Neural progenitor cell (in vitro differentiated cells): ENCODE measurements at regions not wholly inside any gene's neighbourhood (a gene's known extent, or its start where the extent isn't known, plus 50 kb on each side); places are given as distances from the start of the nearest gene placed in this dataset.

Source experiments
- DNase-seq: peaks from one replicate; pipeline ENCODE4 v3.0.0-alpha.2; 2016; ENCODE audit warnings: low spot score
- H2AFZ ChIP-seq: fragments of 200-600 bp; sonication (generic); replicated peaks from 2 replicates; pipeline ENCODE4 v1.6.1; 2016; ENCODE audit warnings: antibody characterized with exemption
- H3F3A ChIP-seq: fragments of 200-600 bp; sonication (generic); 2 replicates; pipeline ENCODE4 v1.6.1; 2016; ENCODE audit warnings: antibody characterized with exemption, low read depth
- H3K27ac ChIP-seq: fragments of 200-600 bp; sonication (generic); 2 replicates; pipeline ENCODE4 v1.5.1; 2016; ENCODE audit warnings: mild to moderate bottlenecking
- H3K27me3 ChIP-seq: fragments of 200-600 bp; sonication (generic); 2 replicates; pipeline ENCODE4 v1.6.1; 2016; ENCODE audit warnings: mild to moderate bottlenecking, moderate library complexity
- H3K36me3 ChIP-seq: fragments of 200-600 bp; sonication (generic); 2 replicates; pipeline ENCODE4 v1.5.1; 2016
- H3K4me1 ChIP-seq: fragments of 200-600 bp; sonication (generic); 2 replicates; pipeline ENCODE4 v1.6.1; 2016; ENCODE audit warnings: mixed run types
- H3K4me2 ChIP-seq: fragments of 200-600 bp; sonication (generic); 2 replicates; pipeline ENCODE4 v1.6.1; 2016
- H3K4me3 ChIP-seq: fragments of 200-600 bp; sonication (generic); 2 replicates; pipeline ENCODE4 v1.5.1; 2016
- H3K79me2 ChIP-seq: fragments of 200-600 bp; sonication (generic); 2 replicates; pipeline ENCODE4 v1.6.1; 2016; ENCODE audit warnings: low read depth
- H3K9ac ChIP-seq: fragments of 200-600 bp; sonication (generic); 2 replicates; pipeline ENCODE4 v1.6.1; 2016
- H3K9me3 ChIP-seq: fragments of 200-600 bp; sonication (generic); 2 replicates; pipeline ENCODE4 v1.5.1; 2016; ENCODE audit warnings: low read depth
- H4K20me1 ChIP-seq: fragments of 200-600 bp; sonication (generic); 2 replicates; pipeline ENCODE4 v1.6.1; 2016; ENCODE audit warnings: low read depth
- H3K27ac Mint-ChIP-seq: 3 replicates; pipeline ENCODE4 v1.8.0; 2021; ENCODE audit warnings: mixed read lengths
- H3K27me3 Mint-ChIP-seq: 2 replicates; pipeline ENCODE4 v1.8.0; 2022; ENCODE audit warnings: low read depth, mild to moderate bottlenecking, inconsistent platforms, moderate library complexity, mixed read lengths; ENCODE audit not compliant: insufficient read depth
- H3K36me3 Mint-ChIP-seq: 3 replicates; pipeline ENCODE4 v1.8.0; 2021; ENCODE audit warnings: mixed read lengths
- H3K4me1 Mint-ChIP-seq: 3 replicates; pipeline ENCODE4 v1.8.0; 2021; ENCODE audit warnings: mixed read lengths
- H3K4me3 Mint-ChIP-seq: 3 replicates; pipeline ENCODE4 v1.8.0; 2021; ENCODE audit warnings: mild to moderate bottlenecking, moderate library complexity, mixed read lengths
- H3K9me3 Mint-ChIP-seq: 3 replicates; pipeline ENCODE4 v1.8.0; 2020; ENCODE audit warnings: mixed read lengths
- CTCF ChIP-seq: fragments of 200-600 bp; sonication (generic); IDR thresholded peaks from 2 replicates; pipeline ENCODE4 v1.5.1; 2017; ENCODE audit warnings: antibody characterized with exemption, mild to moderate bottlenecking
- EZH2 ChIP-seq: fragments of 200-600 bp; sonication (generic); IDR thresholded peaks from 2 replicates; pipeline ENCODE4 v1.6.1; 2017; ENCODE audit warnings: antibody characterized with exemption, mild to moderate bottlenecking, moderate library complexity
- EZH2phosphoT487 ChIP-seq: fragments of 200-600 bp; sonication (generic); IDR thresholded peaks from 2 replicates; pipeline ENCODE4 v1.6.1; 2017; ENCODE audit warnings: antibody characterized with exemption

- no peak overlapping the region for H3K9ac ChIP-seq
- TF ChIP-seq EZH2phosphoT487 (no peak), EZH2 (no peak), CTCF (no peak)
- peaks cover 5% of the 10 kb centered on the region for H3K27me3 Mint-ChIP-seq
- no peaks in the 10 kb centered on the region for H3K36me3 Mint-ChIP-seq
- H3K27me3 ChIP-seq = no peaks in the 10 kb centered on the region
- H3K9me3 ChIP-seq = no peaks in the 10 kb centered on the region
- no peaks in the 10 kb centered on the region for H3K36me3 ChIP-seq
- H4K20me1 ChIP-seq = no peaks in the 10 kb centered on the region
- H3K4me2 ChIP-seq = no peak overlapping the region
- no peaks in the 10 kb centered on the region for H3K9me3 Mint-ChIP-seq
- H3K4me1 ChIP-seq = no peaks in the 10 kb centered on the region
- no peak overlapping the region for H3K4me3 ChIP-seq
- H2AFZ ChIP-seq = no peak overlapping the region
- H3K4me3 Mint-ChIP-seq = no peak overlapping the region
- H3K79me2 ChIP-seq = no peaks in the 10 kb centered on the region
- DNase-seq = no peak
- no peak overlapping the region for H3K27ac Mint-ChIP-seq
- H3K4me1 Mint-ChIP-seq = peaks cover 7% of the 10 kb centered on the region
- H3F3A ChIP-seq = no peaks in the 10 kb centered on the region
- H3K27ac ChIP-seq = no peak overlapping the region
These were observed 104.3 kb downstream of the CD47 start for GRCh38 chr3:107986505-107986904.

- no peaks in the 10 kb centered on the region for H3K9me3 Mint-ChIP-seq
- Histone ChIP-seq H3K9me3 (no peaks in the 10 kb centered on the region), H4K20me1 (no peaks in the 10 kb centered on the region), H3K79me2 (no peaks in the 10 kb centered on the region), H2AFZ (no peak overlapping the region), H3F3A (no peaks in the 10 kb centered on the region), H3K9ac (no peak overlapping the region), H3K27me3 (no peaks in the 10 kb centered on the region), H3K4me1 (no peaks in the 10 kb centered on the region), H3K4me2 (no peak overlapping the region), H3K27ac (no peak overlapping the region), H3K36me3 (no peaks in the 10 kb centered on the region), H3K4me3 (no peak overlapping the region)
- H3K27ac Mint-ChIP-seq = no peak overlapping the region
- no peak for TF ChIP-seq CTCF
- TF ChIP-seq EZH2phosphoT487 = no peak
- no peak for TF ChIP-seq EZH2
- no peak for DNase-seq
- H3K4me3 Mint-ChIP-seq = no peak overlapping the region
- peaks cover 11% of the 10 kb centered on the region for H3K4me1 Mint-ChIP-seq
- H3K27me3 Mint-ChIP-seq = peaks cover 5% of the 10 kb centered on the region
- no peaks in the 10 kb centered on the region for H3K36me3 Mint-ChIP-seq
These were observed 105.3 kb downstream of the CD47 start for GRCh38 chr3:107985496-107985895.

GRCh38 chr3:107983247-107983646, 107.6 kb downstream of the CD47 start:
- Histone ChIP-seq H4K20me1 (no peaks in the 10 kb centered on the region), H3K27me3 (no peaks in the 10 kb centered on the region), H3K4me2 (no peak overlapping the region), H3F3A (no peaks in the 10 kb centered on the region), H3K36me3 (no peaks in the 10 kb centered on the region), H3K79me2 (no peaks in the 10 kb centered on the region), H3K9me3 (no peaks in the 10 kb centered on the region), H3K27ac (no peak overlapping the region), H3K9ac (no peak overlapping the region), H3K4me1 (peaks cover 10% of the 10 kb centered on the region), H3K4me3 (no peak overlapping the region), H2AFZ (no peak overlapping the region)
- Mint-ChIP-seq H3K36me3 (no peaks in the 10 kb centered on the region), H3K27ac (no peak overlapping the region), H3K4me3 (no peak overlapping the region), H3K27me3 (peaks cover under 1% of the 10 kb centered on the region), H3K9me3 (no peaks in the 10 kb centered on the region), H3K4me1 (peaks cover 33% of the 10 kb centered on the region)
- no peak for DNase-seq
- TF ChIP-seq CTCF (peak; percentile 6), EZH2phosphoT487 (no peak)

GRCh38 chr3:107982165-107982564, 108.7 kb downstream of the CD47 start:
- Mint-ChIP-seq H3K36me3 (no peaks in the 10 kb centered on the region), H3K4me3 (no peak overlapping the region), H3K27me3 (no peaks in the 10 kb centered on the region), H3K9me3 (no peaks in the 10 kb centered on the region), H3K4me1 (peaks cover 43% of the 10 kb centered on the region), H3K27ac (peak overlapping the region; percentile 27)
- H2AFZ ChIP-seq = peak overlapping the region; percentile 65
- no peaks in the 10 kb centered on the region for H3K9me3 ChIP-seq
- H3K36me3 ChIP-seq = no peaks in the 10 kb centered on the region
- no peak for TF ChIP-seq EZH2
- no peak for TF ChIP-seq EZH2phosphoT487
- H3K4me2 ChIP-seq = no peak overlapping the region
- H3F3A ChIP-seq = no peaks in the 10 kb centered on the region
- no peak for DNase-seq
- H3K9ac ChIP-seq = no peak overlapping the region
- H3K4me3 ChIP-seq = no peak overlapping the region
- H3K4me1 ChIP-seq = peaks cover 10% of the 10 kb centered on the region
- no peaks in the 10 kb centered on the region for H3K79me2 ChIP-seq
- no peaks in the 10 kb centered on the region for H4K20me1 ChIP-seq
- H3K27ac ChIP-seq = no peak overlapping the region
- no peaks in the 10 kb centered on the region for H3K27me3 ChIP-seq
